SU-DHL-6 (cell line): ENCODE measurements at regions not wholly inside any gene's neighbourhood (a gene's known extent, or its start where the extent isn't known, plus 50 kb on each side); places are given as distances from the start of the nearest gene placed in this dataset.

Source experiments
- H2AFZ ChIP-seq: fragments of 200-600 bp; sonication (generic); 2 replicates; pipeline ENCODE4 v1.6.1; 2014; ENCODE audit warnings: low read depth, mild to moderate bottlenecking, moderate library complexity, mixed read lengths, antibody characterized with exemption, low read length; ENCODE audit not compliant: severe bottlenecking
- H3F3A ChIP-seq: fragments of 200-600 bp; shearing (Covaris generic); 2 replicates; pipeline ENCODE4 v1.6.0; 2016; ENCODE audit warnings: antibody characterized with exemption, mild to moderate bottlenecking; ENCODE audit not compliant: insufficient read depth
- H3K27ac ChIP-seq: fragments of 200-600 bp; sonication (generic); 2 replicates; pipeline ENCODE4 v1.5.1; 2016; ENCODE audit warnings: low read depth, mild to moderate bottlenecking, low read length, moderate library complexity, mixed read lengths
- H3K27me3 ChIP-seq: fragments of 200-600 bp; sonication (generic), shearing (Covaris generic); 2 replicates; pipeline ENCODE4 v1.6.0; 2014; ENCODE audit warnings: mild to moderate bottlenecking, low read length
- H3K36me3 ChIP-seq: fragments of 200-600 bp; sonication (generic); 2 replicates; pipeline ENCODE4 v1.6.1; 2014; ENCODE audit warnings: mild to moderate bottlenecking, low read length, mixed read lengths
- H3K4me2 ChIP-seq: fragments of 300-600, 200-600 bp; shearing (Covaris generic), sonication (generic); 2 replicates; pipeline ENCODE4 v1.6.0; 2014; ENCODE audit warnings: low read length, low read depth, mild to moderate bottlenecking; ENCODE audit not compliant: poor library complexity, severe bottlenecking
- H3K4me3 ChIP-seq: fragments of 200-600 bp; sonication (generic); 2 replicates; pipeline ENCODE4 v1.5.1; 2014; ENCODE audit warnings: antibody characterized with exemption, low read length, mild to moderate bottlenecking, mixed read lengths; ENCODE audit not compliant: insufficient read depth, poor library complexity, severe bottlenecking
- H3K79me2 ChIP-seq: fragments of 200-600 bp; sonication (generic); 2 replicates; pipeline ENCODE4 v1.6.1; 2014; ENCODE audit warnings: mild to moderate bottlenecking, low read length, moderate library complexity; ENCODE audit not compliant: insufficient read depth
- H3K9ac ChIP-seq: fragments of 200-600 bp; sonication (generic); 2 replicates; pipeline ENCODE4 v1.7.0; 2014; ENCODE audit warnings: mild to moderate bottlenecking, low read length
- H3K9me2 ChIP-seq: fragments of 200-600 bp; sonication (generic); replicated peaks from 2 replicates; pipeline ENCODE4 v1.6.1; 2014; ENCODE audit warnings: low read length; ENCODE audit not compliant: insufficient read depth
- H3K9me3 ChIP-seq: fragments of 200-600 bp; sonication (generic); 2 replicates; pipeline ENCODE4 v1.6.1; 2014; ENCODE audit warnings: low read length, mixed read lengths; ENCODE audit not compliant: insufficient read depth
- H4K20me1 ChIP-seq: fragments of 200-600 bp; sonication (generic); 2 replicates; pipeline ENCODE4 v1.6.1; 2014; ENCODE audit warnings: low read depth, mild to moderate bottlenecking, antibody characterized with exemption, low read length, moderate library complexity, mixed read lengths
- EZH2phosphoT487 ChIP-seq: fragments of 200-600 bp; sonication (generic), shearing (Covaris generic); conservative IDR thresholded peaks from 2 replicates; pipeline ENCODE4 v1.6.1; 2018; ENCODE audit warnings: mild to moderate bottlenecking, antibody characterized with exemption, low read length, moderate library complexity, mixed read lengths
- TF ChIP-seq, protein P1 (sequence below): fragments of 200-600 bp; sonication (generic); IDR thresholded peaks from one replicate; pipeline ENCODE4 v1.5.1; 2017; ENCODE audit warnings: antibody characterized with exemption, mild to moderate bottlenecking, low read length, moderate library complexity; ENCODE audit not compliant: insufficient read depth, poor library complexity, severe bottlenecking

DNA sequence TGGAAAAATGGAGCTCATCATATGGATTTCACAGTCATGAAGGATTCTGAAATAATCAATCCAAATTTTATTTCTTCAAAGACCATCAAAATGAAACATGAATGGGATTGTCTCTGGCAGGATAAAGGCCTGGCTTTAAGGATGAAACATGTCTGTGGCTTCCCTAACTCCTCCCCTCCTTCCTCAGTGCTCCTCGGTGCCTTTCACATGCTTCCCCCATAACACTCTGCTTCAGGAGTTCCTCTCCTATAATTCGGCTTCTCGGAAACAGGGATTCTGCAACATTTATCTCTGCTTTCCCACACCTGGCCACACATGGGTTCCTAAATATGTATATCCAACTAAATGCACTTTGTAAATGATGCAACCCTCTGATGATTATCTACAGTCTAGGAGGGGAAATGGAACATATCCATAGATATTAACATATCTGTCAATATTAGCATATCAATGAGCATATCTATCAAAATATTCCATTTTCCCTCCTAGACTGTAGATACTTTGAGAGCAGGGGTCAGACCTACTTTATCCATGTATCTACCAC lies 153.8 kb downstream of the PLPP3 start:
- TF ChIP-seq, protein P1, sequence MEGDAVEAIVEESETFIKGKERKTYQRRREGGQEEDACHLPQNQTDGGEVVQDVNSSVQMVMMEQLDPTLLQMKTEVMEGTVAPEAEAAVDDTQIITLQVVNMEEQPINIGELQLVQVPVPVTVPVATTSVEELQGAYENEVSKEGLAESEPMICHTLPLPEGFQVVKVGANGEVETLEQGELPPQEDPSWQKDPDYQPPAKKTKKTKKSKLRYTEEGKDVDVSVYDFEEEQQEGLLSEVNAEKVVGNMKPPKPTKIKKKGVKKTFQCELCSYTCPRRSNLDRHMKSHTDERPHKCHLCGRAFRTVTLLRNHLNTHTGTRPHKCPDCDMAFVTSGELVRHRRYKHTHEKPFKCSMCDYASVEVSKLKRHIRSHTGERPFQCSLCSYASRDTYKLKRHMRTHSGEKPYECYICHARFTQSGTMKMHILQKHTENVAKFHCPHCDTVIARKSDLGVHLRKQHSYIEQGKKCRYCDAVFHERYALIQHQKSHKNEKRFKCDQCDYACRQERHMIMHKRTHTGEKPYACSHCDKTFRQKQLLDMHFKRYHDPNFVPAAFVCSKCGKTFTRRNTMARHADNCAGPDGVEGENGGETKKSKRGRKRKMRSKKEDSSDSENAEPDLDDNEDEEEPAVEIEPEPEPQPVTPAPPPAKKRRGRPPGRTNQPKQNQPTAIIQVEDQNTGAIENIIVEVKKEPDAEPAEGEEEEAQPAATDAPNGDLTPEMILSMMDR, result no peak
- TF ChIP-seq EZH2phosphoT487, result no peak
- Histone ChIP-seq H3K27ac (no peak overlapping the region), H3K36me3 (no peaks in the 10 kb centered on the region), H4K20me1 (no peaks in the 10 kb centered on the region), H3K4me2 (no peak overlapping the region), H3F3A (no peaks in the 10 kb centered on the region), H3K9me3 (no peaks in the 10 kb centered on the region), H3K9ac (no peak overlapping the region), H3K9me2 (no peaks in the 10 kb centered on the region), H3K4me3 (no peak overlapping the region), H2AFZ (no peak overlapping the region), H3K27me3 (no peaks in the 10 kb centered on the region), H3K79me2 (no peaks in the 10 kb centered on the region)

DNA sequence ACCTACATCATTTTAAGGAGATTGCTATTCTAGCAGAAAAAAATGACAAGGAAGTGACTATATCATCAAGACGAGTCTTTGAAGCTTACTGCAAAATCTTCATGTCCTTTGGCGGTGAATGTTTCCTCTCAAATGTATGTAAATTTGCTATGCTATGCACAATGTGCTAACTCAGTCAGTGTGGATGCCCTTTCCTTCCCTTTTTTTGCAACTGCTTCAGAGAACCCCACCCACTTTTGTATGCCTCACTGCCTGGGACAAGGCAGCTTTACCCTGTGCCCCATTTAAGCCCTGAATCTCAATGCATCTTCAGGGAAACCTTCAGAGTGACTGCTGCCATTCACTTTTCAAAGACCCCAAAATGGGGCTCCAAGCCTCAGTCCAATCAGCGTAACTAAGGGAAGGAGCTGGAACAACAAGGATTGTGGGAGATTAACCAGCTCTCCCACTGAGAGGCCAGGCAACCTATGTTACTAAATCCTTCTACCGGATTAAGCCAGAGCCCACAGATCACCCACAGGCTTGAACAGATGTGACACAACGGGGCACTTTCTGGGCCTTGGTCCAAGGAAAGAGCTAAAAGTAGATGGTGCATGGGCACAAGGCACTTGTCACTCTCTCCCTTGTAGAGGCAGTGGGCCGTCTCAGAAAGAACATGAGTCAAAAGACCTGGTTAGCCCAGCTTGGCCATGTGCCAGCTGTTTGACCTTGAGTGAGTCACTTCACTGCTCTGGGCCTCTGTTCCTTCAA lies 154.4 kb downstream of the PLPP3 start:
- Histone ChIP-seq H3K79me2 (no peaks in the 10 kb centered on the region), H3K4me3 (no peak overlapping the region), H3K27ac (no peak overlapping the region), H3F3A (no peaks in the 10 kb centered on the region), H3K9ac (no peak overlapping the region), H2AFZ (no peak overlapping the region), H4K20me1 (no peaks in the 10 kb centered on the region), H3K27me3 (no peaks in the 10 kb centered on the region), H3K4me2 (no peak overlapping the region), H3K9me2 (no peaks in the 10 kb centered on the region), H3K36me3 (no peaks in the 10 kb centered on the region), H3K9me3 (no peaks in the 10 kb centered on the region)
- TF ChIP-seq EZH2phosphoT487, result no peak
- TF ChIP-seq, protein P1, result no peak

DNA sequence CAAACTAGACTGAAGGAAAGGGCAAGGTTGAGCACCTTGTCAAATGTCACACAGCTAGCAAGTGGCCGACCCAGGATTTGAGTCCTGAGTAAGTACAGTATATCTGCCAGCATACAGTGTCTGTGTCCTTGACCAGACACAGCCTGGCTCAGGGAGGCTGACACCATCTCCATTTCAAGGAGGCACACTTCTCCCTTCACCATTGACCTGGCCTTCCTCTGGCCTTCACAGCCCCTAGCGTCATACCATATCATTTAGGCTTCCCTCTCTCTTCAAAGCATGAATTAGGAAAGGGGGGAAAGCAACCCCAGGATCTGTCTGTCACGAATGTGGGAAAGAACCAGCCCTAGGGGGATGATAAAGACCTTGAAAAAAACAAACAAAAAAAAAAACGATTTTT lies 155.6 kb downstream of the PLPP3 start:
- Histone ChIP-seq H2AFZ (no peak overlapping the region), H3K79me2 (no peaks in the 10 kb centered on the region), H3K9ac (no peak overlapping the region), H3F3A (no peaks in the 10 kb centered on the region), H3K9me2 (no peaks in the 10 kb centered on the region), H4K20me1 (no peaks in the 10 kb centered on the region), H3K9me3 (no peaks in the 10 kb centered on the region), H3K4me3 (no peak overlapping the region), H3K36me3 (no peaks in the 10 kb centered on the region), H3K27ac (no peak overlapping the region), H3K4me2 (no peak overlapping the region), H3K27me3 (no peaks in the 10 kb centered on the region)
- TF ChIP-seq, protein P1, result no peak
- TF ChIP-seq EZH2phosphoT487, result no peak
